ELR (cell line): ENCODE measurements at regions not wholly inside any gene's neighbourhood (a gene's known extent, or its start where the extent isn't known, plus 50 kb on each side); places are given as distances from the start of the nearest gene placed in this dataset.

ENCODE experiments used
- DNase-seq: peaks from one replicate; pipeline ENCODE4 v3.0.0-alpha.2; 2015; ENCODE audit warnings: low read depth

DNA sequence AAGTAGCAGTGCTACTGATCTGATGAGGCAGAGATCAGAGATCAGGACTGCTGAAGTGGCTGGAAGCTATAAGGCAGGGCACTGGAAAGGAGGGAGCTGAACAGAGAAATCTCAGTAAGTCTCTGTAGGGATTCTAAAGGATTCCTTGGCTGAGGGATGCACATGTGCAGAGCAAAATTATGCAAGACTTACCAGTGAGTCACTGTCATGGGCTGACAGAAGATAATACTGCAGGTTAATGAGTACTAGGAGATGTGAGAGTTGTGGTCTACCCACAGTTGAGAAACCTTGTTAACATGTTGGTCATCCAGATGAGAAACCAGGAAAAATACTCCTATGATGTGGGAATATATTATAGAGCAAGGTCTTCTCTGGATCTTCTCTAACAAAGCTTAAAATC, 378.1 kb downstream of the HAPSTR1 start:
- DNase-seq: peak; percentile 0

DNA sequence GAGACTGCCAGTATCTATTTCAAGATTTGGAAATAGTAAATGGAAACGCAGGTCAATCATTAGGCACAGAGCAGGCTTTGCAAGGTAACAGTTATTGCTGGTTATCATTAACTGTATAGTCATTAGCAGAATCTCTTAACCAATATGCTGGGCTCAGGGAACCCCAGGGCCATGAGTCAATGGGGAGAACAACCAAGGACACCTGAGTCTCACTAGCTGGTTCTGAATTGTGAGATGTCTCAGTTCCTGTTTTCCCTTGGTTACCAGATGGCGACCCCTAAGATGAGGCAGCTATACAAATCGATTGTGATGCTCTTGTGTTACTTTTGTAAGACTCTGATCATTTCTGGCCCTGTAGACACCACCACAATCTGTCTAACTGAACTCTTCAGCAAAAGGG, 385.3 kb downstream of the HAPSTR1 start:
- DNase-seq: no peak

DNA sequence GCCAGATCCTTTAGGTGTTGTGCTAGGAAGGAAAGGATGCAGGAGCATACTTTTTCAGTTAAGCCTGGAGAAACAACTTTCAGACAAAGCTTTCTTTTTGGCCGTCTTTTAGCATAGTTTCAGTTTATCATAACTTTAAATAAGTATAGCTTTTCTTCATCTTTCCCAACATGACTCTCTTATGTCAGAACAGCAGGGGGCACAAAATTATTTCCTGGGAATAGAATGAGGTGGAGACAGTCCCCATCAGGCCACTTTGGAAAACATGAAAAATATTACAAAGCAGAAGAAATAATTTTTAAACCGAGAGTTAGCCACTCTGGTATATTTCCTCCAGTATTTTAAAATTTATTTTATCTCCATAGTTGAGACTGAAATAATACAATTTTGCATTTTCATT, 387.6 kb downstream of the HAPSTR1 start:
- no peak for DNase-seq

DNA sequence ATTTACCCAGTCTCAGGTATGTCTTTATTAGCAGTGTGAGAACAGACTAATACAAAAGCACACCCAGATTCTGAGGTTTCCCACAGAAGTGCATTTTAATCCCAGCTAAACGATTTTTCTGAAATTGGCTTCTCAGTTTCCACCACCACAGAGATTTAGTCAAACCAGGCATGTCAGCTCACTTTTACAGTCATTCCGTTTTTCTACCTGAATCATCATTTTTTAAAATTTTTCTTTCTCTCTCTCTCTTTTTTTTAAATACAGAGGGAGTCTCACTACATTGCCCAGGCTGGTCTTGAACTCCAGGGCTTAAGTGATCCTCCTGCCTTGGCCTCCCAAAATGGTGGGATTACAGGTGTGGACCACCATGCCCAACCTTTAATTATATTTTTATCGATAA, 389.1 kb downstream of the HAPSTR1 start:
- DNase-seq: no peak

DNA sequence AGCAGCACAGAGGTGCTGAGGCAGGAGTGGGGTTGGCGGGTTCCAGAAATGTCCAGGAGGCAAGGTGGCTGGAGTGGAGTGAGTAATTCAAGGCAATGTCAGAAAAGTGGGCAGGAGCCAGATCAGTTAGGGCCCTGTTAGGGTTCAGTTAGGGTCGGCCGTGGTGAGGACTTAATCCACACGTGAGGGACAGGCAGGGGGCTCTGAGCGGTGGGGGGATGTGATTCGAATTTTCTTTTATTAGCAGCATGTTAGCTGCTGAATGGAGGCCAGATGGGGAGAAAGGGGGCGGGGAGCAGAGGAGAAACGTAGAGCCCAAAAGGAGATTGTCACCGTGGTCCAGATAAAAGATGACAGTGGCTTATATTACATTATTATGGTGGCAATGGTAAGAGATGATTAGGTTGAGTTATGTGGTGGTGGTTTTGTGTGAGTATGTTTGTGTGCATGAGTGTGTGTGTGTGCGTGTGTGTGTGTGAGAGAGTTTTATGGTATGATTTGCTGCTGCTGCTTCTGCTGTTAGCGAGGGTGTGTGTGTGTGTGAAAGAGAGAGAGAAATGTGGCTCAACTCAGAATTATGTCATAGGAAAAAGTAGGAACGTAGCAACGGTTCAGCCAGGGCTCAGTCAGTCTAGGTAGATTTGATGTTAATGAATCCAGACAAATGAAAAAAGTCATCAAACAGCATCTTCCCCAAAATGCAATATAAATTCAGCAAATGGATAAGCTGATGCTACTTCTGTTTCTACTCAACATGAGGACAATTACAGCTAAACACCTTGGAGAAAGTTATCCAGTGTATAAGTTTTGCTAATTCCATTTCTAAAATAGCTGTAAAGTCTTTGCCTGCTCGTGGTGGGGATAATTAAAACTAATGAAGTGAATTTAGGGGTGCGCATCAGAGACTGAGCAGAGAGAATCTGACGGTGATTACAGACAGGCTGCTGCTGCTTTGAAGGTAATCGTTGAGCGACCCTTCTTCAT, 390.6 kb downstream of the HAPSTR1 start:
- no peak for DNase-seq

DNA sequence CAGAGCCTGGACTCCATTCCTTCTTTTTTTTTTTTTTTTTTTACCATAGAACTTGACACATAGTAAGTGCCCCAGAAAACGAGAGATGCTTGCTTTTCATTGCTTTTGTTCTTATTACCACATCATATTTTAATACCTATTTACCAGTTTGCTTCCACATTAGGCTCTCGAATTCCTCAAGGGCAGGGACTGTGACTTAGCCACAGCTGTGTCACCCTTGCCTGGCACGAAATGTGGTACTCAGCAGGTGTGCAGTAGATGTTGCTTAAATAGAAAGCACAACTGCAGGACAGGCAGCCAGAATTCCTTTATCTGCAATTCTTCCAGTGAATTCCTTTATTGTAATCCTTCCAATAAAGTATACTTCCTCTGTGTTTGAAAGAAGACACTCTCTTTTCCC, 393.0 kb downstream of the HAPSTR1 start:
- no peak for DNase-seq

DNA sequence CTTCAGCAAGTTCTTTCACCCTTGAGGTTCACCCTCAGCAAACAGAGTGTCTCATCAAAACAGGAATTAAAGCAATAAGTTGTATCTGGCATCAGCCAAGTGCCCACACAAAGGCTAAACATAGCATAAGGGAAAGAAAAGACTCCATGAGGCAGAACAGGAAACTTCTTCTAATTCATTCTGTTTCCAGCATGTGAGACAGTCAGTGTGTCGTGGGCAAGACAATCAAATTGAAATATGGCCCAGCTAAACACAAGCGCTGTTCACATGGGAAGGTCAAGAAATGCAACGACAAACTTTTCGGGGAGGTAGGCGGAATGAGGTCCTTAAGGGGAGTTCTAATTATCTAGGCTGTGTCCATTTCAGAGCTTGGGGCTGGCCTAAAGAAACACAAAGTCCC, 393.4 kb downstream of the HAPSTR1 start:
- no peak for DNase-seq

DNA sequence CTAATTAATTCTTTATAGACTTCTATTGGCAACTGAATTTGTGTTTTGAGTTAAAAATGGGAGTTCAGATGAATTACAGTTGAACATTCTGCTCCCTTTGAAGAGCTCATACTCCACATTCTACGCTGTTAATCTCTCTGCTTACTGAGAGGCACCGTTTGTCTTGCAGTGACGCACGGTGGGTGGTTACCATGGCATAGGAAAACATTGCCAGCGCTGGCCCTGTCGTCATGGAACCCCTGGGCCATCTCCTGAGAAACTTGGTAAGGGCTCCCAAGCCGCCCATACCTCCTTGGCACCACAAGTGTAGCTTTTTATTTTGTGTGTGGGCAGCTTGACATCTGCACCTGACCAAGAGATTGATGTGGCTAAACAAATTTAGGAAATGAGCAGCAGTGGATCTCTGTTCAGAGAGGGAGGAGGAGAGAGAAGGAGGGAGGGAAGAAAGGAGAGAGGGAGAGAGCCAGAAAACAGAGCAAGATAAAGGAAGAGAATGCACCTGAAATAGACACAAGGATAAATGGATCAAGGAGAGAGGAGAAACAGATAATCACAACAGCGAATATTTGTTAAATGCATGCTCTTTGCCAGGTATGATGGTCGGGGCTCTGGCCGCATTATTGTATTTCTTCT, 398.5 kb downstream of the HAPSTR1 start:
- no peak for DNase-seq

DNA sequence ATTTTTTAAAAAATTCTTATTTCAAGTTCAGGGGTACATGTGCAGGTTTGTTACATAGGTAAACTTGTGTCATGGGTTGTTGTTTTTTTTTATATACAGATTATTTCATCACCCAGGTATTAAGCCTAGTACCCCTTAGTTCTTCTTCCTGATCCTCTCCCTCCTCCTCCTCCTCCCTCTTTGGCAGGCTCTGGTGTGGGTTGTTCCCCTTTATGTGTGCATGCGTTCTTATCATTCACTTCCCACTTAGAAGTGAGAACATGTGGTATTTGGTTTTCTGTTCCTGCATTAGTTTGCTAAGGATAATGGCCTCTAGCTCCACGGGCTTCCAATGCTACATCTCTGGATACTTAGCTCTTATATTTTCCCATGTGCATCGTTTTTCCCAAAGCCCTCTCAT, 404.4 kb downstream of the HAPSTR1 start:
- no peak for DNase-seq

DNA sequence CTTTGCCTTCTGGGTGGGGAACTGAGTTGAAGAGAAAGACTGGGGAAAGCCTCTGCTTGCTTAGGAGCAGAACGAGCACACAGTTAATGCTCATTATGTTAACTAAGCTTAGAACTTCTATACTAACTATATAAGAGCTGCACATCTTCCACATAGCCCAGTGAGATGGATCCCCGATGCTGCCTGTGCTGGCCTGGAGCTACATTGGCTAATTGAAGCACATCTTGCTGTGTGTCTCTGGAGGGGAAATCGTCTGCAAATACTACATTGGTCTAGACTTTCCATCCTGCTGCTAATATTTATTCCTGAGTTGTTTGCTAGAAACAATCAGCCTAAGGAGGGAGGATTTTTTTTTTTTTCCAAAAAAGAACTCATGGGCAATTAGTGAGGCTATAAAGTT, 406.3 kb downstream of the HAPSTR1 start:
- DNase-seq: no peak

DNA sequence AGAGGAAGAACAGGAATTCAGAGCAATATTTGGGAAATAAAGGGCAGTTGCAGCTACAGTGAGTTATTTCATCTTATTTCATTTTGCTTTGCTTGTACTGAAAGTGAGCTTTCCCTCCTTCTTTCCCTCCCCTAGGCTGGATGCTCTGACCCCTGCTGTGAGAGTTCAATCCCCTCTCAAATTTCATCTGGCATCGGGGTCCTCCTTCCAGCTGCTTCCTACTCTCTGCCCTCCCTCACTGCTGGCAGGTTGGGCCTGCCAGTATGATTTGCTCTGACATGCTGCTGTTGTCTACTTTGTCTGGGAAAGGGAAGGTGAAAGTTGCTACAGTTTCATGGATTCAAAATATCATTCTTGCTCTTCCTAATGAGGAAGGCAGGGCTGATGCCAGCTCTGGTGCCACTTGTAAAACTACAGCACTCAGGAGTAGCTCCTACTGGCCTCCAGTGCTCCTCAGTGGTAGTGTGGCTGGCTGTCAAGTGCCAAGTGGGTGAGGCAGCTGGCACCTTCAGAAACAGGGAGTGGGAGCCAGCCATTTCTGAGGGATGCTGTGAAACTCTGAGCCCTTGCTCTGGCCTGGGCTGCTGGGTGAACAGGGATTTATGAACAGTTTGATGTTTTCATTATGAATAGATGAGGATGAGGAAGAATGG, 408.6 kb downstream of the HAPSTR1 start:
- no peak for DNase-seq

DNA sequence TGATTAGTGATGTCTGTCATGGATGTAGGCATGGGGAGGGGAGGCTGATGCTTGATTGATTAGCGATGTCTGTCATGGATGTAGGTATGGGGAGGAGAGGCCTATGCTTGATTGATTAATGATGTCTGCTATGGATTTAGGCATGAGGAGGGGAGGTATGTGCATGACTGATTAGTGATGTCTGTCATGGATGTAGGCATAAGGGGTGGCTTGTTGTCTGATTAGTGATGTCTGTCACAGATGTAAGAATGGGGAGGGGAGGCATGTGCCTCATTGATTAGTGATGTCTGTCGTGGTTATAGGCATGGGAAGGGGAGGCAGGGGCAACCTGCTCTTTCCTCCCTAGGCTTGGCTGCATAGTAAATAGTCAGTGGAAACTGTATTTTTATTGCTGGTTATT, 409.4 kb downstream of the HAPSTR1 start:
- no peak for DNase-seq

DNA sequence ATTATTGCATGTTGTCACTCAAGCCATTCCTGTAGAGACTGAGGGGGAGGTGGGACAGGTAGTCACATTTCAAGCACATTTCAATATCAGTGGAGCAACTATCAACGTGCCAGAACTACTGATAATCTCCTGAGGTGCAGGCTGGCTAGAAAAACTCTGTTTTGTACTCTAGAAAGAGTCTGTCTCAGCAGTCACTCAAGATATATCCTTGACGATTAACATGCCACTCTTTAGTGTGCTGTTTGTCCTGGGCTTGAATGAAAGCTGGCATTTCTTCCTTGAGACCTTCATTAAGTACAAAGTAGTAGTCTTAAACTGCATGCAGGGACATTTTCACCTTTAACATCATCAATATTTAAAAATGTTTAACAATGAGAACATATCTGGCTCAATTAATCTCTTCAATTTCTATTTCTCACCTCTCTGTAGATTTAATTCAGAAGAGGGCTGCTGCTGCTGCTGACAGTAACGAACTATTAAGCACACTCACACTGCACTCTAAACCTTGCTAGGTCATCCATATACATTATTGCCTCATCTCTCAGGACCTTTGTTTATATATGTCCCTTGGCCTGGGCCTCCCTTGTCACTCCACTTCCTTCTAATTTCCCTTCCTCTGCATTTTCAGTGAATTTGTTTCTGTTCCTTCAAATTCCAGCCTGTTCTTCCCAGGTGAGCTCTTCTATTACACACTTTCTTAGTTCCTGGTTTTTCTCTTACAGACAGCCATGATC, 412.0 kb downstream of the HAPSTR1 start:
- no peak for DNase-seq

DNA sequence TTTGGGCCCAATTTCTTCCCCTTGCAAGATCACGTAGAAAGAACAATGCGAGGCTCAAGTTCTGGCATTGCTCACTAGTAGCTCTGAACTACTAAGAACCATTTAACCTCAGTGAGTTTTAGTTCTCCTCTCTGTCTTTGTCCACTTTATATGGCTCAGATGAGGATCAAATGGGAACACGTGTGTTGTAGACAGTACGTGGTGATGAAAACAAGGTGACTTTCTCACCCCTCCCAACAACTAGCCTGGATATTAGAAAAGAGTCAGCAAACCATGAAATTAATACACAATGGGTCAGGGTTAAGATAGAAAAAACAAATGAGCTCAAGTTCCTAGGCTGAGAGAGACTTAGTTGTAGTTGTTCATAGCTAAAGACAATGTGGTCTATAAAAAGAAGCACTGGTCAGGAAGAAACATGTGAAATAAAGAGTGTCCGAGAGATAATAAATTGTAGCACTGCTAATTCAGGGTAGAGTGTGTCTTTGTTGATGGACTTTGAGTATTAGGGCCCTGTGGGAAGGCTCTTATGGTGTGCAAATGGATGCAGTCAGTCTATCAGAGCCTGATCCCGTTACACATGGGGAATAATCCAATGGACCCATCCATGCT, 417.0 kb downstream of the HAPSTR1 start:
- DNase-seq: no peak

DNA sequence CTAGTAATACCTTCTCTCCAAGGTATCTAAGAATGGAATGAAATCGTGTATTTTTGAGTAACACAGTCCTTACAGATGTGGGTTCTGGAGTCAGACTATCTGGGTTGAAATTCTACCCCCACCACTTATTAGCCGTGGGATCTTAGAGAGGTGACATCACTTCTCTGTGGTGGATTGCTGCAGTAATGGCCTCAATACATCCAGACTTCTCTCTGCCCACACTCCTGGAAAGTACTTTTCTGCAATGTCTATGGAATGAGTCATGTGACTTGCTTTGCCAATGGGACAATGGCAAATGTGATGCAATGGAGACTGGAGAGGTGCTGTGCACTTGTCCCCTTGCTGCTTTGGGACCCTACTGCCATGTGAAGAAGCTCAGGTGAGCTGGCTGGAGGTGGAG, 418.2 kb downstream of the HAPSTR1 start:
- no peak for DNase-seq

DNA sequence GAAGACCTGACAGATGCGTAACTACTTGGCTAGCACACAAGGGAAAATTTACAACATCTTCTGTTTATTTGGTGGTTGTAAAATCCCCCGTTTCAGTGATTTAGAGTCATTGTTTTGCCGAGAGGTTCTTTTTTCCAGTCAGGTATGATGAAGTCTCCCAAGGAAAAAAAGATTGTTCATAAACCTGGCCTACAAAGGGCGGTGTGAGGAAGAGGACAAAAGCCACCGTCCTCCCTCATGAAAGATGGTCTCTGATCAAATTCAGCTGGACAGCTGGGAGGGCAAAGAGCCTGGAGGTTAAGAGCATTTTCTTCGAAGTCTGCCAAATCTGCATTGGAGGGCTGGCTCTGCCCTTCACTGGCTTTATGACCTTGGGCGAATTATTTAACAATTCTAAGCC, 419.9 kb downstream of the HAPSTR1 start:
- DNase-seq: no peak

DNA sequence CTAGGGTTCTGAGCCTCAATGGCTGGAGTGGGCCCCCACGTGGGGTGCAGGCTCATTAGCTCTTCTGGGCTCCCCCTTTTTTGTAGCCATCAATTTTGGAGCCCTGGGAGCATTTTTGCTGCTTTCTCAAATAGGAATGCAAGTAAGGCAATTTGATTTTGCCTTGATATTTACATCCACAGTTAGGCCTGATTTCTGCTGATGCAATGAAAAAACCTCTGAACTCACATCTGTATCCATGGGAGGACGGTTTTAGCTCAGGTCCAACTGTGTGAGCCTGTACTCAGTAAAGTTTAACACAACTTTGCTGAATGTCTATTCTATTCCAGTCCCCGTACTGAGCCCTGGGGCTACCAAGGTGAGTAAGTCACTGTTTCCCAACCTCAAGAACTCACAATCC, 425.0 kb downstream of the HAPSTR1 start:
- no peak for DNase-seq

DNA sequence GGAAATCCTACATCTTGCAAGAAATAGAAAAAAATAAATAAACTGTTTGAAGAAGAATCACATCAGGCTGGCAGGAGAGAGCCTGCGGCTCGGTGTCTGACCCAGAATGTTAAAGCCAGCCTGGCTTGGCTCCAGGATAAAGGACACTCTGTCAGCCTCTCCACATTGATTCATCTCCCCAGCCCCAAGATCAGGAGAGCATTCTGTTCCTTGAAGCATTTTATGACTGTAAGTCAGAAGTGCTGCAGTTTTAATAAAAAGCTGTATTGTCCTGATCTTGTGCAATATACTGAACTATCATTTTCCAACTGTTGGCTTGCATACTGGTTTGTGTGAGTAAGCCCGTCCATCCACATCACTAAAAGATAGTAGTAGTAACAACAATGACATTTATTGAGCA, 426.6 kb downstream of the HAPSTR1 start:
- DNase-seq: no peak

DNA sequence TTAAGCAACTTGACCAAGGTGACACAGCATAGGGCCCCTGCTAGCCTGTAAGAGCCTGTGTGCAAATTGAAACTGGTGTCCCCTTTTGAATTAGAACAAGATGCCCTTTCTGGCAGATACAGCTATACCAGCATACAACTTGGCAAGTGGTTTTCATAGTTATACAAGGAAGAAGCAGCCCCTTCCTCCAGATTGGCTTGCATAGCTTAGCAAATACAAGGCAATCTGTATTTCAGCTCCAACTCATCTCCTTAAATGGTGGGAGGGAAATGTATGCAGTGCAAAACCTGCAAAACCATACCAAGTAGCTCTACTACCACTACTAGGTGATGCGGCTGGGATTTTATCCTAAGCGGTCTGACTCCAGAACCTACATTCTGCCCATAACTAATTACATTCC, 427.1 kb downstream of the HAPSTR1 start:
- no peak for DNase-seq

DNA sequence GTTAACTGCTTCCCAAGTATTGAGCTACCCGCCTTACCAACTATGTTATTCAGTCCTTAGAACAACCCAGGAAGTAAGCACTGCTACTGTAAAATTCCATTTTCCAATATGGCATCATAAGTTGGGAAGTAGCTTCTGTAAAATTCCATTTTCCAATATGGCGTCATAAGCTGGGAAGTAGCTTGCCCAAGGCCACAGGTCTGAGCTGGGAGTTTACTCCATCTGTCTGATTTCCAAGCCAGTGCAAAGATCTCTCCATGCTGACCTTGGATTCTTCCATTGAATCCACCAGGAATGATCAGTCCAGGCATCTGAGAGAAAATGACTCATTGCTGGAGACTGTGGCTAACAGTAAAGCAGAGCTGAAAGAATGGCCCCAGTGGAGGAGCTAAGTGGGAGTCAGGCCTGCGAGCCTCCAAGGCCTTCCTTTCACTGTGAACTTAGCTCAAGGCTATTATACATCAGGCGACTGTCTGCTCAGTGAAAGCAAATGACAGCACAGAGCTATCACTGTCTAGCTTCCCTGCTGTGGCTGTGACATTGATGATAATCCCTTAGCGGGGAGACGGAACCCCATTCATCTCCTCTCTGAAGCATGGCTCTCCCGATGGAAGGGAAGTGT, 430.4 kb downstream of the HAPSTR1 start:
- no peak for DNase-seq

DNA sequence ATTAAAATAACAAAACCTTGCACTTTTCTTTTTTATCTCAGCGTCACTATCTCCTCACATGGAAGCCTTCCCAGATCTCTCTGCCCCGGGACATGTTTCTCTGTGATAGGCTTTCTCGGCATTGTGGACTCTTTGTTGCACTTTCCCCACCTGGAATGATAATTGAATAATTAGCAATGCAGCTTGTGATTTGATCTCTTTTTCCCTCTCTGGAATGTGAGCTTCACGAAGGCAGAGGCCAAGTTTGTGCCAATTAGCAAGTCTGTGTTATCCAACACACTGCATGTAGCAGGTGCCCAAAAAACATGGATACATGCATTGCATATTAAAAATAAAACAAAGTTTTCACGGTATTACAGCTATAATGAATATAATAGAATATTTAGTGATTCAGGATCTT, 431.2 kb downstream of the HAPSTR1 start:
- DNase-seq: no peak

DNA sequence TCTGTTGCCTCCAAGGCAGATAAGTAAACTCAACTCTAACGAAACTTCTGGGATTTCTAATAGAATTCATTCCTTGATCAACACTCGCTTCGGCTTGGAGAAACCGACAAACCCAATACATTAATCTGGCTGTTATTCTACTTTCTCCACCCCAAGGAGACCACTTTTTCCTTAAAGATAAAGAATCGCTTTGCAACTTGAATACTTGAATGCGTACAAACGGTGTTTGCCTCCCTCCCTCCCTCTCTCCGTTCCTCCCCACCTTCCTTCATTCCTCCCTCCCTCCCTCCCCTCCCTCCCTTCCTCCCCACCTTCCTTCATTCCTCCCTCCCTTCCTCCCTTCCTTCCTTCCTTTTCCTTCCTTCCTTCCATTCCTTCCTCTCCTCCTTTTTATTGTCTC, 432.6 kb downstream of the HAPSTR1 start:
- no peak for DNase-seq
